Stimulated activated CD8-positive, alpha-beta memory T cell treated with anti-CD3 and anti-CD28 coated beads, Interleukin-2, amount 100 ng/mL, for 48 hours (primary cell): ENCODE measurements at regions not wholly inside any gene's neighbourhood (a gene's known extent, or its start where the extent isn't known, plus 50 kb on each side); places are given as distances from the start of the nearest gene placed in this dataset.

ENCODE experiments used
- DNase-seq, 2 donors: peaks; one replicate each; pipeline ENCODE4 v3.0.0-alpha.2; 2020; ENCODE audit warnings: low read depth in 2 of 2

GRCh38 chr12:118467641-118468305 lies 91.4 kb downstream of the SUDS3 start:
- no peak for DNase-seq

GRCh38 chr12:118472940-118473339 lies 96.6 kb downstream of the SUDS3 start:
- DNase-seq, result no peak

GRCh38 chr12:118480235-118480634 lies 103.9 kb downstream of the SUDS3 start:
- DNase-seq, result no peak

GRCh38 chr12:118488034-118488433 lies 111.7 kb downstream of the SUDS3 start:
- DNase-seq, result no peak

GRCh38 chr12:118493962-118494361 lies 117.6 kb downstream of the SUDS3 start:
- no peak for DNase-seq

GRCh38 chr12:118494776-118495175 lies 118.4 kb downstream of the SUDS3 start:
- DNase-seq, result no peak

GRCh38 chr12:118495296-118495695 lies 118.9 kb downstream of the SUDS3 start:
- DNase-seq, result no peak

GRCh38 chr12:118498171-118498570 lies 121.8 kb downstream of the SUDS3 start:
- no peak for DNase-seq

- DNase-seq, result no peak
Observed at GRCh38 chr12:118500299-118500698, 123.9 kb downstream of the SUDS3 start.

GRCh38 chr12:118501489-118501888 lies 125.1 kb downstream of the SUDS3 start:
- no peak for DNase-seq

- DNase-seq, result no peak
Observed at GRCh38 chr12:118503476-118503875, 127.1 kb downstream of the SUDS3 start.

GRCh38 chr12:118512669-118513068 lies 136.3 kb downstream of the SUDS3 start:
- no peak for DNase-seq

- no peak for DNase-seq
Observed at GRCh38 chr12:118513611-118514010, 137.3 kb downstream of the SUDS3 start.

- no peak for DNase-seq
Observed at GRCh38 chr12:118514297-118514696, 137.9 kb downstream of the SUDS3 start.

- no peak for DNase-seq
Observed at GRCh38 chr12:118520214-118521035, 144.1 kb downstream of the SUDS3 start.

GRCh38 chr12:118521036-118521370 lies 144.6 kb downstream of the SUDS3 start:
- no peak for DNase-seq

- no peak for DNase-seq
Observed at GRCh38 chr12:118524446-118524845, 148.1 kb downstream of the SUDS3 start.

- DNase-seq, result no peak
Observed at GRCh38 chr12:118525216-118525615, 148.9 kb downstream of the SUDS3 start.

- no peak for DNase-seq
Observed at GRCh38 chr12:118526255-118527095, 150.1 kb downstream of the SUDS3 start.

- DNase-seq, result no peak
Observed at GRCh38 chr12:118527310-118527709, 151.0 kb downstream of the SUDS3 start.

- DNase-seq, result no peak
Observed at GRCh38 chr12:118528625-118529024, 152.3 kb downstream of the SUDS3 start.

- DNase-seq, result no peak
Observed at GRCh38 chr12:118534003-118534402, 157.6 kb downstream of the SUDS3 start.
